IMR-90 (cell line): ENCODE measurements at regions not wholly inside any gene's neighbourhood (a gene's known extent, or its start where the extent isn't known, plus 50 kb on each side); places are given as distances from the start of the nearest gene placed in this dataset.

Source experiments
- ATAC-seq: fragments of 200-7000 bp; cut with Tn5 transposase; 2 replicates; pipeline ENCODE4 v1.9.1; 2020; ENCODE audit warnings: low read depth, mild to moderate bottlenecking, moderate library complexity
- BruUV-seq: library from RNA; stranded (reverse); fragments of 400-500 nt; replicated peaks from 2 replicates; lab custom pipeline; 2021; lab: Mats Ljungman, UMichigan
- CTCF ChIA-PET: fragments of 300-600 bp; formaldehyde crosslinking; extraction: SDS; loops from one replicate; lab custom pipeline; 2021; ENCODE audit warnings: antibody characterized with exemption; lab: Yijun Ruan, JAX
- POLR2A ChIA-PET: fragments of 300-600 bp; sonication (Branson Sonifier 250); formaldehyde crosslinking; loops from one replicate; lab custom pipeline; 2022; ENCODE audit warnings: antibody characterized with exemption; ENCODE audit not compliant: unreplicated experiment; lab: Charles Lee
- DNase-seq: peaks from one replicate; pipeline ENCODE4 v3.0.0; 2013
- H2AFZ ChIP-seq: replicated peaks from 2 replicates; pipeline ENCODE3; 2013; ENCODE audit warnings: low read length, mild to moderate bottlenecking; ENCODE audit not compliant: poor library complexity
- H2AK5ac ChIP-seq: 2 replicates; pipeline ENCODE4 v1.6.1; 2013; ENCODE audit warnings: low read depth, low read length, inconsistent platforms
- H2AK9ac ChIP-seq: replicated peaks from 2 replicates; pipeline ENCODE3; 2013; ENCODE audit warnings: mild to moderate bottlenecking, low read depth, low read length, moderate library complexity; ENCODE audit not compliant: poor library complexity
- H2BK120ac ChIP-seq: 2 replicates; pipeline ENCODE4 v1.6.1; 2013; ENCODE audit warnings: low read depth, low read length, inconsistent platforms
- H2BK15ac ChIP-seq: 3 replicates; pipeline ENCODE4 v1.6.1; 2013; ENCODE audit warnings: low read depth, low read length, inconsistent platforms
- H2BK20ac ChIP-seq: 2 replicates; pipeline ENCODE4 v1.6.1; 2013; ENCODE audit warnings: low read depth, mild to moderate bottlenecking, inconsistent platforms, low read length, moderate library complexity
- H2BK5ac ChIP-seq: 2 replicates; pipeline ENCODE4 v1.6.1; 2013; ENCODE audit warnings: mild to moderate bottlenecking, low read depth, low read length, inconsistent platforms; ENCODE audit not compliant: poor library complexity, severe bottlenecking
- H3K14ac ChIP-seq: replicated peaks from 2 replicates; pipeline ENCODE4 v1.6.1; 2013; ENCODE audit warnings: low read depth, low read length, inconsistent platforms
- H3K18ac ChIP-seq: 2 replicates; pipeline ENCODE4 v1.6.1; 2013; ENCODE audit warnings: low read depth, low read length, control low read depth
- H3K23ac ChIP-seq: 2 replicates; pipeline ENCODE4 v1.6.1; 2013; ENCODE audit warnings: low read depth, low read length, inconsistent platforms
- H3K27ac ChIP-seq: 2 replicates; pipeline ENCODE4 v1.5.1; 2013; ENCODE audit warnings: mild to moderate bottlenecking, control low read depth, low read length; ENCODE audit not compliant: insufficient read depth
- H3K27me3 ChIP-seq: 2 replicates; pipeline ENCODE4 v1.6.1; 2013; ENCODE audit warnings: low read length; ENCODE audit not compliant: control insufficient read depth, insufficient read depth
- H3K36me3 ChIP-seq: 2 replicates; pipeline ENCODE4 v1.6.1; 2013; ENCODE audit warnings: low read length, mixed read lengths; ENCODE audit not compliant: control insufficient read depth, insufficient read depth
- H3K4ac ChIP-seq: 2 replicates; pipeline ENCODE4 v1.6.1; 2013; ENCODE audit warnings: low read depth, low read length, inconsistent platforms
- H3K4me1 ChIP-seq: 2 replicates; pipeline ENCODE4 v1.6.1; 2013; ENCODE audit warnings: low read length, mixed read lengths; ENCODE audit not compliant: control insufficient read depth, insufficient read depth
- H3K4me2 ChIP-seq: 2 replicates; pipeline ENCODE4 v1.6.1; 2013; ENCODE audit warnings: low read depth, mild to moderate bottlenecking, control low read depth, low read length, moderate library complexity
- H3K4me3 ChIP-seq: 2 replicates; pipeline ENCODE4 v1.5.1; 2013; ENCODE audit warnings: low read depth, mild to moderate bottlenecking, control low read depth, low read length, moderate library complexity; ENCODE audit not compliant: insufficient read depth
- H3K56ac ChIP-seq: 2 replicates; pipeline ENCODE4 v1.6.1; 2013; ENCODE audit warnings: low read length, inconsistent platforms; ENCODE audit not compliant: insufficient read depth; ENCODE audit errors: extremely low read depth
- H3K79me1 ChIP-seq, 2 experiments: 2 replicates each; pipeline ENCODE4 v1.6.1; 2013; ENCODE audit warnings: low read length in 2 of 2, inconsistent platforms in 1 of 2, low read depth in 1 of 2
- H3K9ac ChIP-seq: 2 replicates; pipeline ENCODE4 v1.6.1; 2013; ENCODE audit warnings: low read depth, low read length, control low read depth
- H3K9me1 ChIP-seq: 2 replicates; pipeline ENCODE4 v1.6.1; 2013; ENCODE audit warnings: low read length, inconsistent platforms; ENCODE audit not compliant: insufficient read depth
- H3K9me3 ChIP-seq: 2 replicates; pipeline ENCODE4 v1.6.1; 2013; ENCODE audit warnings: low read length; ENCODE audit not compliant: control insufficient read depth, insufficient read depth
- H4K20me1 ChIP-seq: 2 replicates; pipeline ENCODE4 v1.6.1; 2013; ENCODE audit warnings: low read length, inconsistent platforms; ENCODE audit not compliant: insufficient read depth
- H4K5ac ChIP-seq: 2 replicates; pipeline ENCODE4 v1.6.1; 2013; ENCODE audit warnings: mild to moderate bottlenecking, low read depth, low read length, control low read depth
- H4K8ac ChIP-seq, 2 experiments: 2 replicates each; pipeline ENCODE4 v1.6.1; 2013; ENCODE audit warnings: low read depth in 2 of 2, low read length in 2 of 2, control low read depth in 1 of 2, inconsistent platforms in 1 of 2
- H4K91ac ChIP-seq: 2 replicates; pipeline ENCODE4 v1.6.1; 2013; ENCODE audit warnings: low read depth, low read length, inconsistent platforms; ENCODE audit not compliant: insufficient read depth
- BHLHE40 ChIP-seq: fragments of 150-350 bp; IDR thresholded peaks from 2 replicates; pipeline ENCODE4 v1.6.1; 2016; ENCODE audit warnings: mild to moderate bottlenecking, low read depth, low read length
- CEBPB ChIP-seq: IDR thresholded peaks from 2 replicates; pipeline ENCODE4 v1.6.1; 2012; ENCODE audit warnings: low read depth, low read length, improper control_type of control experiment
- CHD1 ChIP-seq: IDR thresholded peaks from 2 replicates; pipeline ENCODE4 v1.6.1; 2012; ENCODE audit warnings: low read depth, low read length, improper control_type of control experiment
- MAZ ChIP-seq: IDR thresholded peaks from 2 replicates; pipeline ENCODE4 v1.6.1; 2012; ENCODE audit warnings: low read depth, mild to moderate bottlenecking, low read length, improper control_type of control experiment, moderate library complexity, borderline replicate concordance
- NFE2L2 ChIP-seq: fragments of 150-350 bp; IDR thresholded peaks from 2 replicates; pipeline ENCODE4 v1.6.1; 2016; ENCODE audit warnings: low read depth, mild to moderate bottlenecking, low read length
- RAD21 ChIP-seq: IDR thresholded peaks from 2 replicates; pipeline ENCODE4 v1.6.1; 2012; ENCODE audit warnings: low read length, improper control_type of control experiment
- RFX5 ChIP-seq: IDR thresholded peaks from 2 replicates; pipeline ENCODE4 v1.8.0; 2012; ENCODE audit warnings: low read depth, mild to moderate bottlenecking, low read length, moderate library complexity
- SMC3 ChIP-seq: fragments of 150-350 bp; IDR thresholded peaks from 2 replicates; pipeline ENCODE4 v1.6.1; 2016; ENCODE audit warnings: low read depth, mild to moderate bottlenecking, antibody characterized with exemption, low read length, moderate library complexity
- WGBS, 2 experiments: methylation state at CpG; one replicate each; pipeline versions ENCODE4 v1.1.5 to v1.1.7; 2013; ENCODE audit warnings: missing lambda C conversion rate in 2 of 2; ENCODE audit not compliant: insufficient read length in 1 of 2; ENCODE audit errors: extremely low coverage in 2 of 2; 5-methylcytosine and 5-hydroxymethylcytosine counted together
- dilution Hi-C: fragments of 300-500 bp; cut with HindIII; formaldehyde crosslinking; loops from one replicate; pipeline ENCODE4 v1.14.3; 2018; ENCODE audit warnings: low sequenced_read_pairs; ENCODE audit not compliant: unreplicated experiment
- in situ Hi-C: fragments of 300-500 bp; cut with MboI; formaldehyde crosslinking; loops from 3 replicates; pipeline ENCODE4 v1.14.3; 2019; ENCODE audit warnings: low sequenced_read_pairs, inconsistent platforms, mixed read lengths
- intact Hi-C: fragments of 100-400 bp; cut with micrococcal nuclease; formaldehyde crosslinking; loops from 2 replicates; pipeline ENCODE4 v1.10.0; 2022

GRCh38 chr2:76612764-76613163 lies 902.0 kb upstream of the GCFC2 start:
- H4K20me1 ChIP-seq: no peaks in the 10 kb centered on the region
- no peaks in the 10 kb centered on the region for H3K79me1 ChIP-seq
- H3K9me1 ChIP-seq: no peaks in the 10 kb centered on the region
- H2AFZ ChIP-seq: no peak overlapping the region
- no peak overlapping the region for H3K4ac ChIP-seq
- no TSS peak for BruUV-seq
- H3K56ac ChIP-seq: no peak overlapping the region
- H3K14ac ChIP-seq: no peak overlapping the region
- no peak overlapping the region for H2BK15ac ChIP-seq
- H3K4me1 ChIP-seq: no peaks in the 10 kb centered on the region
- TF ChIP-seq CEBPB: no peak
- no peak for TF ChIP-seq BHLHE40
- TF ChIP-seq RAD21: no peak
- no peak for TF ChIP-seq NFE2L2
- TF ChIP-seq MAZ: no peak
- TF ChIP-seq CHD1: no peak
- TF ChIP-seq SMC3: no peak
- TF ChIP-seq RFX5: no peak
- no peak overlapping the region for H2BK120ac ChIP-seq
- no peak overlapping the region for H2BK20ac ChIP-seq
- ATAC-seq: no peak
- H3K4me2 ChIP-seq: no peak overlapping the region
- ChIA-PET POLR2A (no interaction called here), CTCF (no interaction called here)
- intact Hi-C loops: no loop called here
- no peak overlapping the region for H3K23ac ChIP-seq
- H3K27ac ChIP-seq: no peak overlapping the region
- no CpG with 5 or more reads among the region's 2 CpGs for WGBS, 2 experiments
- DNase-seq: no peak
- H2AK9ac ChIP-seq: no peak overlapping the region
- no peak overlapping the region for H4K8ac ChIP-seq
- H3K36me3 ChIP-seq: no peaks in the 10 kb centered on the region
- in situ Hi-C loops: no loop called here
- H3K27me3 ChIP-seq: no peaks in the 10 kb centered on the region
- dilution Hi-C loops: no loop called here
- no peak overlapping the region for H2AK5ac ChIP-seq
- no peaks in the 10 kb centered on the region for H3K9me3 ChIP-seq
- H3K9ac ChIP-seq: no peak overlapping the region
- no peak overlapping the region for H4K91ac ChIP-seq
- no peak overlapping the region for H3K4me3 ChIP-seq
- H4K5ac ChIP-seq: no peak overlapping the region
- no peak overlapping the region for H2BK5ac ChIP-seq
- H3K18ac ChIP-seq: no peak overlapping the region
